Activated CD4-positive, alpha-beta T cell treated with anti-CD3 and anti-CD28 coated beads, Interleukin-2, amount 10 ng/mL, durations not matched to agents 7 days and 5 days (primary cell): ENCODE measurements at regions not wholly inside any gene's neighbourhood (a gene's known extent, or its start where the extent isn't known, plus 50 kb on each side); places are given as distances from the start of the nearest gene placed in this dataset.

Experiments used
- CTCF ChIA-PET: fragments of 350-600 bp; sonication (Branson Sonifier 250); formaldehyde crosslinking; loops from one replicate; lab custom pipeline; 2021; ENCODE audit warnings: antibody characterized with exemption; lab: Charles Lee
- POLR2A ChIA-PET: fragments of 350-600 bp; sonication (Branson Sonifier 250); formaldehyde crosslinking; loops from one replicate; lab custom pipeline; 2021; ENCODE audit warnings: antibody characterized with exemption; lab: Charles Lee
- DNase-seq: peaks from one replicate; pipeline ENCODE4 v3.0.0-alpha.2; 2020
- H3K27ac Mint-ChIP-seq: one replicate; pipeline ENCODE4 v1.8.0; 2021; ENCODE audit warnings: mild to moderate bottlenecking, moderate library complexity, mixed read lengths
- H3K27me3 Mint-ChIP-seq: one replicate; pipeline ENCODE4 v1.8.0; 2021; ENCODE audit warnings: mixed read lengths
- H3K36me3 Mint-ChIP-seq: one replicate; pipeline ENCODE4 v1.8.0; 2021; ENCODE audit warnings: low read depth, mixed read lengths
- H3K4me1 Mint-ChIP-seq: one replicate; pipeline ENCODE4 v1.8.0; 2021; ENCODE audit warnings: mixed read lengths
- H3K4me3 Mint-ChIP-seq: one replicate; pipeline ENCODE4 v1.8.0; 2021; ENCODE audit warnings: mild to moderate bottlenecking, moderate library complexity, mixed read lengths
- H3K9me3 Mint-ChIP-seq: one replicate; pipeline ENCODE4 v1.8.0; 2021; ENCODE audit warnings: mixed read lengths

GRCh38 chr13:99041788-99042187, 63.9 kb upstream of the DOCK9 start:
- no peak for DNase-seq
- Mint-ChIP-seq H3K4me1 (peaks cover 72% of the 10 kb centered on the region), H3K9me3 (no peaks in the 10 kb centered on the region), H3K27ac (no peak overlapping the region), H3K27me3 (no peaks in the 10 kb centered on the region), H3K4me3 (no peak overlapping the region), H3K36me3 (peaks cover 45% of the 10 kb centered on the region)
- CTCF ChIA-PET: no interaction called here
- POLR2A ChIA-PET: no interaction called here

DNA sequence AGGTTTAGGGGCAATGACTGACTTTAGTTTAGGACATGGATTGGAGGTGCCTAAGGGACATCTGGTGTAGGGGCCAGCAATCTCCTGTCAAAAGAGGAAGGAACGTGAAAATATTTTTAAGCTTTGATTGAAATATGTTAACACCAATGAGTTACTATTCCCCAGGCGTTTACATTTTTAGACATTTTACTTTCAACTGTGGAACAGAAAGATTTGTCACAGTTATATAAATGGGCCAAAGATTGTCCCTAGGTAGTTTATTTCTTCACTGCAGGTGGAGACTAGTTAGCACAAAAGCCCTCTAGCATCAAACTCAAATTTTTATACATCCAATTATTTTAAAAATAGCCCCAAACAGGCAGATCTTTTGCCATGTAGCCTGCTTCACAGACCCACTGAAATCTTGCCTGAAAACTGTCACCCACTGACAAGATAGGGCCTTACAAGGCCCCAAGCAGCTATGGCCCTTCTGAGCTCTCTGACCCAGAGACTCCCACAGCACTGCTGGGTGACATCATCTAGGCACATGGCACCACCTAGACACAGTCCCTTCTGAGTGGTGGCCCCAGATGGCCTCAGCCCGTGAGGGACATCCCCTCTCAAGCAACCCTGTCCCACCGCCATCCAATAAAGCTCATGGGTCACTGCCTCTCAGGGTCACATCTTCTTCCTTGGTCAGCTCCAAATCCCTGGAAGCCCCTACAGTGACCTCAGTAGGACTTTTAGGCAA, 64.8 kb upstream of the DOCK9 start:
- H3K4me3 Mint-ChIP-seq: no peak overlapping the region
- CTCF ChIA-PET: interaction anchor here (0.6 to 1.4 kb wide), 4 partner anchors 14 to 461 kb away, joined by 3 to 7 read pairs (median 3); no protein-coding TSS in a partner anchor
- POLR2A ChIA-PET: no interaction called here
- H3K9me3 Mint-ChIP-seq: no peaks in the 10 kb centered on the region
- H3K27me3 Mint-ChIP-seq: no peaks in the 10 kb centered on the region
- H3K36me3 Mint-ChIP-seq: peaks cover 44% of the 10 kb centered on the region
- H3K4me1 Mint-ChIP-seq: peaks cover 80% of the 10 kb centered on the region
- H3K27ac Mint-ChIP-seq: peak overlapping the region; percentile 55
- no peak for DNase-seq

DNA sequence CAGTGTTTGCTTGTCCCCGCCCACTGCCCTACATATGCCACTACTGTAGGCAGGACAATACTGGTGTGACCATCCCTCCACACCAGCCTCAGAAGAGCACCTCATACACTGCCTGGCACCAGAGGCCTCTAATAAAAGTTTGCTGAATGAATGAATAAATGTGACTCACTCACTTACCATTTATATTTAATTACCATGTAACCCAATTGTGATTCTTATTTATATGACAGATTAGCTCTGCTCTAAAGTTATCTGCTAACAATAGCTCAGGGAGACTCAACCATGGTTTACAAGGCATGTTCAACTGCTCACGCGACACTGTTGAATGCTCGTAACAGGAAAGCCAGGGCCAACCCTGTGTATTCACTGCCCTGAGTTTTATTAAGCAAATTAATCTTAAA, 66.0 kb upstream of the DOCK9 start:
- CTCF ChIA-PET: interaction anchor here (1.0 to 4.7 kb wide), 6 partner anchors 10 to 153 kb away, joined by 3 to 21 read pairs (median 5); no protein-coding TSS in a partner anchor
- Mint-ChIP-seq H3K4me3 (no peak overlapping the region), H3K36me3 (peaks cover 47% of the 10 kb centered on the region), H3K27ac (peak overlapping the region; percentile 42), H3K27me3 (no peaks in the 10 kb centered on the region), H3K9me3 (no peaks in the 10 kb centered on the region), H3K4me1 (peaks cover 90% of the 10 kb centered on the region)
- POLR2A ChIA-PET: interaction anchor here (0.6 kb wide), 1 partner anchor 135 kb away, joined by 4 read pairs; no protein-coding TSS in a partner anchor
- DNase-seq: no peak

DNA sequence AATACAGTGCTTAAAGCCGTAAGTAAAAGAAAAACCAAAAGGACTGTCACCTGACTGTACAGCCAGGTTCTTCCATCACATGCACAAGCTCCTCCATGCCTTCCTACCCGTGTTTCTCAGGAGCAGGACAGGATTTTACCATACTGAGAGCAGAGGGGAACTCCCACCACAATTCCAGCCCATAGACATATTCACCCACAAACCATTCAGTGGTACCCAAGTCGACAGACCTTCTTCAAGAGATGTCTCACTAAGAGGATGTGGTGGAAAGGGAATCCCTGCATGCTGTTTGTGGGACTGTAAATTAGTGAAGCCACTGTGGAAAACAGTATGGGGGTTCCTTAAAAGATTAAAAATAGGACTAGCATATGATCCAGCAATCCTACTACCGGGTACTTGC, 66.9 kb upstream of the DOCK9 start:
- POLR2A ChIA-PET: no interaction called here

GRCh38 chr13:99045396-99045795, 67.5 kb upstream of the DOCK9 start:
- Mint-ChIP-seq H3K4me1 (peaks cover 99% of the 10 kb centered on the region), H3K27me3 (no peaks in the 10 kb centered on the region), H3K9me3 (no peaks in the 10 kb centered on the region), H3K36me3 (peaks cover 54% of the 10 kb centered on the region), H3K27ac (peak overlapping the region; percentile 94), H3K4me3 (peak overlapping the region; percentile 60)
- CTCF ChIA-PET: interaction anchor here (1.2 to 4.7 kb wide), 5 partner anchors 9 to 21 kb away, joined by 4 to 21 read pairs (median 8); no protein-coding TSS in a partner anchor
- no peak for DNase-seq
- POLR2A ChIA-PET: no interaction called here

More for the DNA sequence above, 66.9 kb upstream of the DOCK9 start:
- Mint-ChIP-seq H3K36me3 (peaks cover 53% of the 10 kb centered on the region), H3K27me3 (no peaks in the 10 kb centered on the region), H3K4me3 (peak overlapping the region; percentile 60), H3K9me3 (no peaks in the 10 kb centered on the region), H3K27ac (peak overlapping the region; percentile 94), H3K4me1 (peaks cover 97% of the 10 kb centered on the region)
- CTCF ChIA-PET: interaction anchor here (1.4 to 4.7 kb wide), 5 partner anchors 11 to 154 kb away, joined by 3 to 21 read pairs (median 8); no protein-coding TSS in a partner anchor
- no peak for DNase-seq

DNA sequence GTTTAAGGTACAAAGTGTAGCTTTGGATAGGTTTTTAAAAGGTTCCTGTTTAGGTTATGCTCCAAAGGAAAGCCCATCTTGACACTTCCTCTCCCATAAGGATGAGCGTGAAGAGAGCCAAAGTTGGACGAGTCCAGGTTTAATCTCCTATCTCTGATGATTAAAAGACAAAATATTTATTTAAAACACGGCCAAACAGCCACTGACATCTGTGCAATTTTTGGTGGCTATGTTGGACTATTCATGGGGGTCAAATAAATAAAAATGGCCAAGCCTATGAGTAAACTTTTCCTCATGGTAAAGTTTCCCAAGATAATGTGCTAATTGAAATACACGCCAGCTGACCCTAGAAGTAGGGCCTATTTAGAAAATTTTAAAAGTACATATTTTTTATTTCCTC, 69.0 kb upstream of the DOCK9 start:
- Mint-ChIP-seq H3K36me3 (peaks cover 44% of the 10 kb centered on the region), H3K27me3 (no peaks in the 10 kb centered on the region), H3K4me1 (peaks cover 99% of the 10 kb centered on the region), H3K27ac (peak overlapping the region; percentile 94), H3K4me3 (peak overlapping the region; percentile 60), H3K9me3 (no peaks in the 10 kb centered on the region)
- ChIA-PET CTCF (interaction anchor here (1.0 to 4.7 kb wide), 5 partner anchors 9 to 20 kb away, joined by 3 to 21 read pairs (median 5); no protein-coding TSS in a partner anchor), POLR2A (no interaction called here)
- DNase-seq: no peak

GRCh38 chr13:99050983-99051488, 73.2 kb upstream of the DOCK9 start:
- Mint-ChIP-seq H3K36me3 (peaks cover 46% of the 10 kb centered on the region), H3K27ac (peak overlapping the region; percentile 91), H3K9me3 (no peaks in the 10 kb centered on the region), H3K27me3 (no peaks in the 10 kb centered on the region), H3K4me1 (peaks cover 96% of the 10 kb centered on the region), H3K4me3 (peak overlapping the region; percentile 62)
- ChIA-PET CTCF (interaction anchor here (0.9 to 1.3 kb wide), 4 partner anchors 14 to 215 kb away, joined by 3 read pairs; no protein-coding TSS in a partner anchor), POLR2A (no interaction called here)
- peak; percentile 28 for DNase-seq

GRCh38 chr13:99051768-99052455, 74.0 kb upstream of the DOCK9 start:
- DNase-seq: peak; percentile 47
- no peaks in the 10 kb centered on the region for H3K9me3 Mint-ChIP-seq
- POLR2A ChIA-PET: interaction anchor here (0.6 kb wide), 1 partner anchor 60 kb away, joined by 8 read pairs; no protein-coding TSS in a partner anchor
- peak overlapping the region; percentile 91 for H3K27ac Mint-ChIP-seq
- peaks cover 91% of the 10 kb centered on the region for H3K4me1 Mint-ChIP-seq
- peaks cover 46% of the 10 kb centered on the region for H3K36me3 Mint-ChIP-seq
- peak overlapping the region; percentile 62 for H3K4me3 Mint-ChIP-seq
- no peaks in the 10 kb centered on the region for H3K27me3 Mint-ChIP-seq
- CTCF ChIA-PET: interaction anchor here (0.7 to 1.3 kb wide), 4 partner anchors 9 to 218 kb away, joined by 3 to 4 read pairs (median 3); no protein-coding TSS in a partner anchor

GRCh38 chr13:99053636-99054233, 75.9 kb upstream of the DOCK9 start:
- Mint-ChIP-seq H3K27ac (peak overlapping the region; percentile 87), H3K4me1 (peaks cover 83% of the 10 kb centered on the region), H3K27me3 (no peaks in the 10 kb centered on the region), H3K36me3 (peaks cover 36% of the 10 kb centered on the region), H3K4me3 (peak overlapping the region; percentile 42), H3K9me3 (no peaks in the 10 kb centered on the region)
- CTCF ChIA-PET: interaction anchor here (0.8 to 3.6 kb wide), 2 partner anchors 12 to 25 kb away, joined by 3 to 21 read pairs; no protein-coding TSS in a partner anchor
- POLR2A ChIA-PET: interaction anchor here (0.5 kb wide), 1 partner anchor 20 kb away, joined by 3 read pairs; no protein-coding TSS in a partner anchor
- DNase-seq: peak; percentile 39

- DNase-seq: no peak
- Mint-ChIP-seq H3K27ac (peak overlapping the region; percentile 87), H3K4me3 (peak overlapping the region; percentile 59), H3K36me3 (peaks cover 28% of the 10 kb centered on the region), H3K9me3 (no peaks in the 10 kb centered on the region), H3K4me1 (peaks cover 80% of the 10 kb centered on the region), H3K27me3 (no peaks in the 10 kb centered on the region)
- POLR2A ChIA-PET: no interaction called here
- CTCF ChIA-PET: interaction anchor here (1.0 to 3.6 kb wide), 3 partner anchors 9 to 32 kb away, joined by 3 to 21 read pairs (median 8); no protein-coding TSS in a partner anchor
These were observed 77.4 kb upstream of the DOCK9 start for GRCh38 chr13:99055281-99055680.

DNA sequence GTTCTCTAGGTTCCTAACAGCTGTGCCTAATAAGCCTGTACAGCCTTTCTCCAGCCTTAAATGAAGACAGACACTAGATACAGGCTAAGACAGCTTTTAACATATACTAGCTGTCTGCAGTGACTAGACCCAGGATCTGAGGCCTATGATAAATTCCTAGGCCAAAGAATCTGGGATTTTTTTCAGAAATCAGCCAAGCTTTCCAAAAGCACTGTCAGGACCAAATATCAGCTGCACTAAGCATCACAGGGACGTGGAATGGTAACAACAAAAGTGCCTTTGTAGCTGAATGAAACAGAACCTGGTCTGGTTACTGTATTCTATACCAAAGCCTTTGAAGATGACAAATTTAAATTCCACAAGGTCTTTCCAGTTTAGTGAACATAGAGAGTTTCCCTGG, 77.9 kb upstream of the DOCK9 start:
- H3K9me3 Mint-ChIP-seq: no peaks in the 10 kb centered on the region
- peaks cover 80% of the 10 kb centered on the region for H3K4me1 Mint-ChIP-seq
- ChIA-PET CTCF (interaction anchor here (1.0 to 3.6 kb wide), 4 partner anchors 10 to 363 kb away, joined by 3 to 21 read pairs (median 6); no protein-coding TSS in a partner anchor), POLR2A (no interaction called here)
- no peak overlapping the region for H3K4me3 Mint-ChIP-seq
- DNase-seq: no peak
- peaks cover 26% of the 10 kb centered on the region for H3K36me3 Mint-ChIP-seq
- no peaks in the 10 kb centered on the region for H3K27me3 Mint-ChIP-seq
- H3K27ac Mint-ChIP-seq: no peak overlapping the region
